ENCODE measurements at regions not wholly inside any gene's neighbourhood (a gene's known extent, or its start where the extent isn't known, plus 50 kb on each side); places are given as distances from the start of the nearest gene placed in this dataset.

GRCh38 chr9:7443541-7443940 is 356.0 kb downstream of the DMAC1 start:
- TF ChIP-seq POLR2A (IDR thresholded peaks at IDR 0.05) (no peak), CTCF (IDR thresholded peaks at IDR 0.05) (no peak)
